PC-3 (cell line): ENCODE measurements at regions not wholly inside any gene's neighbourhood (a gene's known extent, or its start where the extent isn't known, plus 50 kb on each side); places are given as distances from the start of the nearest gene placed in this dataset.
"Not testable (repeated sequence)": the region's sequence is repeated elsewhere in the genome, so short reads cannot be mapped to it uniquely, and the experiment has no call there.

ENCODE experiments used
- ATAC-seq: fragments of 200-7000 bp; cut with Tn5 transposase; 2 replicates; pipeline ENCODE4 v1.9.1; 2020; ENCODE audit warnings: mild to moderate bottlenecking, moderate library complexity
- BruUV-seq: library from RNA; stranded (reverse); fragments of 400-500 nt; replicated peaks from 2 replicates; lab custom pipeline; 2021; lab: Mats Ljungman, UMichigan
- CTCF ChIA-PET: fragments of 300-600 bp; sonication (Branson Sonifier 250); formaldehyde crosslinking; loops from one replicate; lab custom pipeline; 2022; ENCODE audit warnings: antibody characterized with exemption; lab: Charles Lee
- POLR2A ChIA-PET: fragments of 300-600 bp; sonication (Branson Sonifier 250); formaldehyde crosslinking; loops from one replicate; lab custom pipeline; 2022; ENCODE audit warnings: antibody characterized with exemption; ENCODE audit not compliant: unreplicated experiment; lab: Charles Lee
- DNase-seq: peaks from one replicate; pipeline ENCODE4 v3.0.0-alpha.2; 2015
- H2AFZ ChIP-seq: fragments of 300-600 bp; sonication (generic); 2 replicates; pipeline ENCODE4 v1.6.0; 2016; ENCODE audit warnings: antibody characterized with exemption, low read length
- H3F3A ChIP-seq: fragments of 300-600 bp; sonication (generic); one replicate; pipeline ENCODE4 v1.6.0; 2017; ENCODE audit warnings: antibody characterized with exemption, low read length, control low read depth, mild to moderate bottlenecking; ENCODE audit not compliant: unreplicated experiment
- H3K27ac ChIP-seq: fragments of 300-600 bp; sonication (generic); 2 replicates; pipeline ENCODE4 v1.5.1; 2016; ENCODE audit warnings: mild to moderate bottlenecking, low read length
- H3K27me3 ChIP-seq: fragments of 300-600 bp; sonication (generic); 2 replicates; pipeline ENCODE4 v1.6.1; 2016; ENCODE audit warnings: low read length, mixed read lengths
- H3K36me3 ChIP-seq: fragments of 300-600 bp; sonication (generic); 2 replicates; pipeline ENCODE4 v1.6.1; 2016; ENCODE audit warnings: low read depth, mixed run types, low read length, mixed read lengths
- H3K4me1 ChIP-seq: fragments of 300-600 bp; sonication (generic); 2 replicates; pipeline ENCODE4 v1.5.1; 2016; ENCODE audit warnings: low read length; ENCODE audit not compliant: insufficient read depth
- H3K4me2 ChIP-seq: fragments of 300-600 bp; sonication (generic); 2 replicates; pipeline ENCODE4 v1.6.0; 2016; ENCODE audit warnings: low read length
- H3K4me3 ChIP-seq: fragments of 300-600 bp; sonication (generic); 2 replicates; pipeline ENCODE4 v1.5.1; 2016; ENCODE audit warnings: mild to moderate bottlenecking, low read length, mixed read lengths
- H3K79me2 ChIP-seq: fragments of 300-600 bp; sonication (generic); 2 replicates; pipeline ENCODE4 v1.6.1; 2017; ENCODE audit warnings: low read length, mixed read lengths
- H3K9ac ChIP-seq: fragments of 300-600 bp; sonication (generic); 2 replicates; pipeline ENCODE4 v1.6.0; 2016; ENCODE audit warnings: mild to moderate bottlenecking, low read length
- H3K9me2 ChIP-seq: fragments of 300-600 bp; sonication (generic); replicated peaks from 2 replicates; pipeline ENCODE4 v1.6.1; 2016; ENCODE audit warnings: mixed run types, low read length, mixed read lengths
- H3K9me3 ChIP-seq: fragments of 300-600 bp; sonication (generic); 2 replicates; pipeline ENCODE4 v1.6.1; 2016; ENCODE audit warnings: low read length, mixed read lengths
- H4K20me1 ChIP-seq: fragments of 300-600 bp; sonication (generic); 2 replicates; pipeline ENCODE4 v1.6.1; 2016; ENCODE audit warnings: low read length, mixed read lengths
- EZH2 ChIP-seq: fragments of 300-600 bp; sonication (generic); IDR thresholded peaks from one replicate; pipeline ENCODE4 v1.6.1; 2017; ENCODE audit warnings: antibody characterized with exemption, mild to moderate bottlenecking, low read length; ENCODE audit not compliant: unreplicated experiment
- EZH2phosphoT487 ChIP-seq: fragments of 300-600 bp; sonication (generic); IDR thresholded peaks from 2 replicates; pipeline ENCODE4 v1.6.1; 2018; ENCODE audit warnings: mild to moderate bottlenecking, antibody characterized with exemption, low read length, borderline replicate concordance
- intact Hi-C: fragments of 100-400 bp; cut with micrococcal nuclease; formaldehyde crosslinking; loops from 2 replicates; pipeline ENCODE4 v1.9.0; 2023
- TF ChIP-seq, protein P1 (sequence below): fragments of 300-600 bp; sonication (generic); conservative IDR thresholded peaks from 2 replicates; pipeline ENCODE4 v1.5.1; 2017; ENCODE audit warnings: antibody characterized with exemption, low read depth, mild to moderate bottlenecking, low read length

DNA sequence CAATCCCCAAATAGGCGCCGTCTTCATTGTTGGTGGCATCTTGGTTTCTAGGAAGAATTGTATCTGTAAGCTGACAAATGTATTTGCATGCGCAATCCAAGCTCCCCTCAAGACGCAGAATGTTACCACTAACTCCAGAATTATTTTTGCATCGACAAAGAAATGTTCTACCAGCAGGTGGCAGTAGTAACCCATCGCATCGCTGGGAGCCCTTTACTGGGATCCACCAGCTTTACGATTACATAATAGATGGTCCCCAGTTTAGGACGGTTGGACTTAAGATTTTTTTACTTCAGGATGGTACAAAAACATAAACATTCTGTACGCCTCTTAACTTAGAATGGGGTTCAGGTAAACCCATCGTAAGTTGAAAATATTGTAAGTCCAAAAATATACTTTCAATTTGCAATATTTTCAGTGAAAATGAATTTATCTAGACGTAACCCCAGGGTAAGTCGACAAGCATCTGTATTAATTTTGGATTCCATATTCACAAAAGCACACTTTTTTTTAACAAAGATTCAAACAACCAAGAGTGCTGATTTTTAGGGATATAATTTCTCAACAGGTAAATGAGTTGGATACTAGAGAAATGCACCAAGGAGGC lies 114.0 kb upstream of the COBL start:
- Histone ChIP-seq H3K79me2 (no peaks in the 10 kb centered on the region), H3K4me1 (no peaks in the 10 kb centered on the region), H3K27me3 (peaks cover 23% of the 10 kb centered on the region), H3K27ac (no peak overlapping the region), H3F3A (no peaks in the 10 kb centered on the region), H3K9me2 (no peaks in the 10 kb centered on the region), H3K9ac (no peak overlapping the region), H3K9me3 (no peaks in the 10 kb centered on the region), H3K36me3 (no peaks in the 10 kb centered on the region), H3K4me2 (0 out of 2 replicates have a peak overlapping the region, but pooled peaks have one; percentile 4), H2AFZ (no peak overlapping the region), H3K4me3 (no peak overlapping the region), H4K20me1 (no peaks in the 10 kb centered on the region)
- intact Hi-C loops, result no loop called here
- ATAC-seq (peak; percentile 46; the same call in 1 of the 2 replicates), DNase-seq (peak; percentile 76)
- ChIA-PET CTCF (interaction anchor here (0.6 to 1.0 kb wide), 6 partner anchors 8 to 562 kb away, joined by 3 to 13 read pairs (median 3); no protein-coding TSS in a partner anchor), POLR2A (no interaction called here)
- BruUV-seq, result no TSS peak
- TF ChIP-seq EZH2 (no peak), EZH2phosphoT487 (no peak)
- TF ChIP-seq, protein P1, sequence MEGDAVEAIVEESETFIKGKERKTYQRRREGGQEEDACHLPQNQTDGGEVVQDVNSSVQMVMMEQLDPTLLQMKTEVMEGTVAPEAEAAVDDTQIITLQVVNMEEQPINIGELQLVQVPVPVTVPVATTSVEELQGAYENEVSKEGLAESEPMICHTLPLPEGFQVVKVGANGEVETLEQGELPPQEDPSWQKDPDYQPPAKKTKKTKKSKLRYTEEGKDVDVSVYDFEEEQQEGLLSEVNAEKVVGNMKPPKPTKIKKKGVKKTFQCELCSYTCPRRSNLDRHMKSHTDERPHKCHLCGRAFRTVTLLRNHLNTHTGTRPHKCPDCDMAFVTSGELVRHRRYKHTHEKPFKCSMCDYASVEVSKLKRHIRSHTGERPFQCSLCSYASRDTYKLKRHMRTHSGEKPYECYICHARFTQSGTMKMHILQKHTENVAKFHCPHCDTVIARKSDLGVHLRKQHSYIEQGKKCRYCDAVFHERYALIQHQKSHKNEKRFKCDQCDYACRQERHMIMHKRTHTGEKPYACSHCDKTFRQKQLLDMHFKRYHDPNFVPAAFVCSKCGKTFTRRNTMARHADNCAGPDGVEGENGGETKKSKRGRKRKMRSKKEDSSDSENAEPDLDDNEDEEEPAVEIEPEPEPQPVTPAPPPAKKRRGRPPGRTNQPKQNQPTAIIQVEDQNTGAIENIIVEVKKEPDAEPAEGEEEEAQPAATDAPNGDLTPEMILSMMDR, result peak; percentile 83

DNA sequence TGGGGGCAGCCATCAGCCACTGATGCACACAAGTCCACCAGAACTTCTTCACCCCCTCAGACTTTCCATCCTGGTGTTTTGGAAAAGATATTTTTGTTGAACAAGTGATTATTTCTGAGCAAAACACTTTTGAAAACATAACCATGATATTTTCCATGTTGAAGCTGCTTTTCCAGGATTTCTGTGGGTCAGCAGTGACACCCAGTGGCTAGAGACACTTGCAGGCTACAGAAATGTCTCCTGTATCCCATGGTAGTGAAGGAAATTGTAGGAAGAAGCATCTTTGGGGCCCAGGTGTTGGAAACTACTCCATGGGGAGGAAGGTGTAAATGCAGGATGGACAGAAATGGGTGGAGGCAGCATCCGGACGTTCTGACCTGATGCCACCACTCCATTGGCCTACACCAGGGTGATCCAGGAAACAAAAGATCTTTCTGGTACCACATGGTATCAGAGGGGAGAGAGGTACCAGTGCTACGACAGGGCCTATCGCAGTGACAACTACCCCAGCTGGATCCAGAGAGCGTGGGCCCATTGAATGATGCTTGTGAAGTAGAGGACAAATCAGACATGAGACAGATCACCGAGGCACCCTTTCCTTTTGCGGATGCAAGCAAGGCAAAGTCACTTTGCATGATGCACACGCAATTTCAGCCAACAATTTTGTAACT lies 111.7 kb upstream of the COBL start:
- intact Hi-C loops, result loop anchor here (1.0 kb wide), 3 partner anchors 52 to 266 kb away; no protein-coding TSS in a partner anchor
- Histone ChIP-seq H3K9me3 (no peaks in the 10 kb centered on the region), H3K9me2 (no peaks in the 10 kb centered on the region), H3K4me3 (no peak overlapping the region), H3K79me2 (no peaks in the 10 kb centered on the region), H3K9ac (no peak overlapping the region), H3K4me2 (no peak overlapping the region), H2AFZ (no peak overlapping the region), H3K27ac (no peak overlapping the region), H3K27me3 (peaks cover 10% of the 10 kb centered on the region; the same call in 1 of the 2 replicates), H3K4me1 (no peaks in the 10 kb centered on the region), H3F3A (no peaks in the 10 kb centered on the region), H4K20me1 (no peaks in the 10 kb centered on the region), H3K36me3 (no peaks in the 10 kb centered on the region)
- ATAC-seq (peak; percentile 31; the same call in 1 of the 2 replicates), DNase-seq (peak; percentile 56)
- ChIA-PET POLR2A (no interaction called here), CTCF (interaction anchor here (0.7 to 1.3 kb wide), 2 partner anchors 52 to 266 kb away, joined by 4 to 10 read pairs; no protein-coding TSS in a partner anchor)
- TF ChIP-seq EZH2phosphoT487 (no peak), EZH2 (no peak)
- TF ChIP-seq, protein P1, result peak; percentile 78
- BruUV-seq, result no TSS peak

DNA sequence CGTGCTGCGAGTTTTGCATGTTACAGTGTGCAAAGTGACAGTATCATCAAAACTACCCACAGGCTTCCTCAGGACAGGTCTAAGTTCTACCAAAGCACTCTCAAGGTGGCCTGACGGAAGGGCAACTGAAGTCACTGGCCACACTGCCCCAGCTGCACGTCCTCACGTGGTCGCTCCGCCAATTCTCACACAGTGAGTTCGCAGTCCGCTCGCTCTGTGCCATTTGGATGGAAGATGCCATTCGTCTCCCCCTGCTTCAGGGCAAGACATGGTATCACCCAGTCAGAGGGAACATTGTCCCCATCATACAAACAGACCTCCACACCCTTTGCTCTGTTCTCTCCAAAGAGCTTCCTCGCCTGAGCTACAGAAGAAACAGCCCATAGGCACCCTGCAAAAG lies 109.6 kb upstream of the COBL start:
- H3K36me3 ChIP-seq, result no peaks in the 10 kb centered on the region
- H3K27ac ChIP-seq, result no peak overlapping the region
- no peaks in the 10 kb centered on the region for H3F3A ChIP-seq
- H3K9me3 ChIP-seq, result no peaks in the 10 kb centered on the region
- no peak overlapping the region for H3K4me2 ChIP-seq
- no peak overlapping the region for H3K9ac ChIP-seq
- DNase-seq (no peak), ATAC-seq (no peak)
- H3K27me3 ChIP-seq, result no peaks in the 10 kb centered on the region
- BruUV-seq, result no TSS peak
- intact Hi-C loops, result no loop called here
- POLR2A ChIA-PET, result no interaction called here
- TF ChIP-seq, protein P1, result no peak
- TF ChIP-seq EZH2phosphoT487 (no peak), EZH2 (no peak)
- H2AFZ ChIP-seq, result no peak overlapping the region
- H4K20me1 ChIP-seq, result no peaks in the 10 kb centered on the region
- H3K4me1 ChIP-seq, result no peaks in the 10 kb centered on the region
- H3K9me2 ChIP-seq, result no peaks in the 10 kb centered on the region
- CTCF ChIA-PET, result no interaction called here
- no peak overlapping the region for H3K4me3 ChIP-seq
- no peaks in the 10 kb centered on the region for H3K79me2 ChIP-seq

DNA sequence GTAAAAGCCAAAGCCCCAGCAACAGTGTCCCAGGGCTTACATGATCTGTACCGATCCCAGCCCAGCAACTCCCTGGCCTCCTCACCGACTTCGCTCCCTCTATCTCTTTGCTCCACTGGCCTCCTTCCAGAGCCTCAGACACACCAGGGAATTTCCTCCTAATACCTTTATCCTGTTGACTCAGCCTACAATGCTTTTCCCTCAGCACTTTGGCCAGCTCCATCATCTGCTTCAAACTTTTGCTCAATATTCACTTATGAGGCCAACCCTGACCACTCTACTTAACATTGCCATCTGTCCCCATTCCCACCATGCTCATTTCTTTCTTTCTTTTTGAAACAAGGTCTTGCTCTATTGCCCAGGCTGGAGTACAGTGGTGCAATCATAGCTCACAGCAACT lies 93.3 kb upstream of the COBL start:
- H3K4me2 ChIP-seq, POLR2A ChIA-PET, H3K4me3 ChIP-seq, H3K4me1 ChIP-seq, H3K9me3 ChIP-seq, H4K20me1 ChIP-seq, H3F3A ChIP-seq, intact Hi-C loops, H3K27me3 ChIP-seq, H3K36me3 ChIP-seq, H3K9ac ChIP-seq, BruUV-seq, H2AFZ ChIP-seq, H3K79me2 ChIP-seq, ATAC-seq, H3K27ac ChIP-seq, DNase-seq, H3K9me2 ChIP-seq, CTCF ChIA-PET: not testable (repeated sequence)
